ENCODE measurements at regions not wholly inside any gene's neighbourhood (a gene's known extent, or its start where the extent isn't known, plus 50 kb on each side); places are given as distances from the start of the nearest gene placed in this dataset.
A peak's percentile ranks its signal among the peaks of the same experiment; 100 is the strongest.

GRCh38 chr14:65867333-65867732 is 454.8 kb downstream of the FUT8 start:
- DNase-seq (ENCODE audit: low read depth): no peak
- TF ChIP-seq CTCF (IDR thresholded peaks at IDR 0.05; ENCODE audit: low read length, missing control alignments): no peak
- H3K4me3 ChIP-seq (replicated peaks; ENCODE audit: low read depth, low read length): no peak overlapping the region

GRCh38 chr14:65872536-65872935 is 460.0 kb downstream of the FUT8 start:
- no peak overlapping the region for H3K4me3 ChIP-seq (replicated peaks; ENCODE audit: low read depth, low read length)
- TF ChIP-seq CTCF (IDR thresholded peaks at IDR 0.05; ENCODE audit: low read length, missing control alignments): no peak
- peak; percentile 45 for DNase-seq (ENCODE audit: low read depth)

GRCh38 chr14:65877166-65877565 is 464.6 kb downstream of the FUT8 start:
- no peak overlapping the region for H3K4me3 ChIP-seq (replicated peaks; ENCODE audit: low read depth, low read length)
- no peak for DNase-seq (ENCODE audit: low read depth)
- no peak for TF ChIP-seq CTCF (IDR thresholded peaks at IDR 0.05; ENCODE audit: low read length, missing control alignments)

- no peak for DNase-seq (ENCODE audit: low read depth)
- H3K4me3 ChIP-seq (replicated peaks; ENCODE audit: low read depth, low read length): no peak overlapping the region
- TF ChIP-seq CTCF (IDR thresholded peaks at IDR 0.05; ENCODE audit: low read length, missing control alignments): no peak
Observed at GRCh38 chr14:65877624-65878023, 465.1 kb downstream of the FUT8 start.

- no peak for DNase-seq (ENCODE audit: low read depth)
- no peak for TF ChIP-seq CTCF (IDR thresholded peaks at IDR 0.05; ENCODE audit: low read length, missing control alignments)
- H3K4me3 ChIP-seq (replicated peaks; ENCODE audit: low read depth, low read length): no peak overlapping the region
Observed at GRCh38 chr14:65878586-65878985, 466.1 kb downstream of the FUT8 start.

GRCh38 chr14:65879248-65880009 is 466.9 kb downstream of the FUT8 start:
- TF ChIP-seq CTCF (IDR thresholded peaks at IDR 0.05; ENCODE audit: low read length, missing control alignments): no peak
- H3K4me3 ChIP-seq (replicated peaks; ENCODE audit: low read depth, low read length): no peak overlapping the region
- DNase-seq (ENCODE audit: low read depth): peak; percentile 82

DNA sequence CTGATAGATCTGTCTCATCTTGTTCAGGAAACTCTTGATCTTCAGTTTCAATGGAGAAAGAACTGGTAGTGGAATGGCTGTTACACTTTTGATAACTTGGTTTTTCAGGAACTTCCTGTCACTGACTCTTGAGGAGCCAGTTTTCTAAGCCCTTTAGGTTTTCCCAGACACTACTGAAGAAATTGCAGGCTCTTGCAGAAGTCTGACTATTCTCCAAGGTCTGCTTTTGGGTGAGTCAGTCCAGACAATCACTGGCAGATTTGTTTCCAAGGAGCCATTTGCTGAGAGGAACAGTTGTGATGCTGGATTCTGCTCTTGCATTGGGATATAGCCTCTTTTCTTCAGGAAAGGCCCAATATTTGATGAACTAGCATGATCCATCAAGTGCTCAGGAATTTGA is 468.0 kb downstream of the FUT8 start:
- TF ChIP-seq CTCF (IDR thresholded peaks at IDR 0.05; ENCODE audit: low read length, missing control alignments): no peak
- no peak overlapping the region for H3K4me3 ChIP-seq (replicated peaks; ENCODE audit: low read depth, low read length)
- DNase-seq (ENCODE audit: low read depth): peak; percentile 38
